K562 (cell line): ENCODE measurements at regions not wholly inside any gene's neighbourhood (a gene's known extent, or its start where the extent isn't known, plus 50 kb on each side); places are given as distances from the start of the nearest gene placed in this dataset.

Experiments used
- ARNT ChIP-seq, 2 experiments: fragments of 450-650 bp; IDR thresholded peaks; 2 replicates each; pipeline ENCODE4 v1.6.1; 2016; ENCODE audit warnings: mild to moderate bottlenecking in 1 of 2
- CXXC5 ChIP-seq: fragments of 250-450 bp; sonication (Bioruptor Pico); IDR thresholded peaks from 2 replicates; pipeline ENCODE4 v1.8.0; 2022; ENCODE audit warnings: inconsistent platforms, mild to moderate bottlenecking, moderate library complexity
- ELF4 ChIP-seq: fragments of 450-650 bp; formaldehyde crosslinking; IDR thresholded peaks from 2 replicates; pipeline ENCODE4 v1.4.0; 2022; ENCODE audit warnings: missing genetic modification characterization
- EZH2 ChIP-seq: IDR thresholded peaks from 2 replicates; pipeline ENCODE4 v1.6.1; 2012; ENCODE audit warnings: low read depth, mild to moderate bottlenecking, inconsistent platforms, low read length, borderline replicate concordance
- FOXJ3 ChIP-seq: sonication (generic); formaldehyde crosslinking; IDR thresholded peaks from 2 replicates; pipeline ENCODE4 v1.4.0; 2020; ENCODE audit warnings: mild to moderate bottlenecking, missing genetic modification reagents
- JUNB ChIP-seq: fragments of 450-650 bp; formaldehyde crosslinking; conservative IDR thresholded peaks from 2 replicates; pipeline ENCODE4 v1.4.0; 2020; ENCODE audit warnings: mild to moderate bottlenecking
- NR2C1 ChIP-seq, 2 experiments: fragments of 450-650 bp; IDR thresholded peaks; 2 replicates each; pipeline ENCODE4 v1.6.1; 2017; ENCODE audit warnings: mild to moderate bottlenecking in 2 of 2, antibody characterized with exemption in 1 of 2, inconsistent platforms in 1 of 2, missing compliant biosample characterization in 1 of 2, missing genetic modification characterization in 1 of 2
- PHB2 ChIP-seq: fragments of 450-650 bp; IDR thresholded peaks from 2 replicates; pipeline ENCODE4 v1.6.1; 2017; ENCODE audit warnings: low read depth
- PHF21A ChIP-seq: fragments of 450-650 bp; IDR thresholded peaks from 2 replicates; pipeline ENCODE4 v1.6.1; 2017; ENCODE audit warnings: low read depth, borderline replicate concordance
- POLR2A ChIP-seq: fragments of 450-650 bp; conservative IDR thresholded peaks from 2 replicates; pipeline ENCODE4 v1.6.1; 2016
- POLR2B ChIP-seq: fragments of 450-650 bp; IDR thresholded peaks from 2 replicates; pipeline ENCODE4 v1.6.1; 2018; ENCODE audit warnings: low read depth; ENCODE audit not compliant: partially characterized antibody
- RAD51 ChIP-seq: fragments of 450-650 bp; IDR thresholded peaks from 2 replicates; pipeline ENCODE4 v1.7.1; 2016; ENCODE audit warnings: low read depth, mild to moderate bottlenecking, borderline replicate concordance
- RCOR1 ChIP-seq, 2 experiments: IDR thresholded peaks; 2 replicates each; pipeline ENCODE4 v1.6.1; 2012; ENCODE audit warnings: low read depth in 2 of 2, low read length in 2 of 2, borderline replicate concordance in 1 of 2, improper control_type of control experiment in 1 of 2
- TAF7 ChIP-seq: fragments of 450-650 bp; IDR thresholded peaks from 2 replicates; pipeline ENCODE4 v1.6.1; 2016; ENCODE audit warnings: missing genetic modification characterization, missing compliant biosample characterization
- U2AF1 ChIP-seq: fragments of 200-400 bp; formaldehyde crosslinking; optimal IDR thresholded peaks from 2 replicates; pipeline ENCODE3; 2017; ENCODE audit warnings: mild to moderate bottlenecking, low read depth, low read length, moderate library complexity
- XRCC4 ChIP-seq: IDR thresholded peaks from one replicate; pipeline ENCODE4 v1.6.1; 2011; ENCODE audit not compliant: insufficient read depth, insufficient read length; ENCODE audit errors: extremely low read depth
- ZBTB17 ChIP-seq: fragments of 450-650 bp; formaldehyde crosslinking; IDR thresholded peaks from 2 replicates; pipeline ENCODE4 v1.4.0; 2020; ENCODE audit warnings: mild to moderate bottlenecking
- ZNF184 ChIP-seq: sonication (generic); formaldehyde crosslinking; IDR thresholded peaks from 2 replicates; pipeline ENCODE4 v1.5.0; 2020; ENCODE audit warnings: missing genetic modification reagents
- ZNF41 ChIP-seq: fragments of 250-450 bp; sonication (Bioruptor Pico); conservative IDR thresholded peaks from 2 replicates; pipeline ENCODE4 v1.4.0; 2020; ENCODE audit warnings: mild to moderate bottlenecking
- ZNF561 ChIP-seq: fragments of 450-650 bp; formaldehyde crosslinking; conservative IDR thresholded peaks from 2 replicates; pipeline ENCODE4 v1.4.0; 2020; ENCODE audit warnings: mild to moderate bottlenecking, moderate library complexity
- ZNF57 ChIP-seq: fragments of 450-650 bp; formaldehyde crosslinking; IDR thresholded peaks from 2 replicates; pipeline ENCODE4 v1.4.0; 2020; ENCODE audit warnings: mild to moderate bottlenecking, moderate library complexity
- ZNF668 ChIP-seq: fragments of 250-450 bp; sonication (Bioruptor Pico); IDR thresholded peaks from 2 replicates; pipeline ENCODE4 v1.8.0; 2022; ENCODE audit warnings: mild to moderate bottlenecking, inconsistent platforms
- TF ChIP-seq, protein P1 (sequence below), 2 experiments: fragments of 250-450 bp in 1 of 2; fragments of 450-650 bp in 1 of 2; sonication (Bioruptor Pico) in 1 of 2; IDR thresholded peaks; 2 replicates each; pipeline versions ENCODE4 v1.6.1 to v1.8.0; 2016 to 2021; ENCODE audit warnings: mild to moderate bottlenecking in 2 of 2, moderate library complexity in 2 of 2, missing compliant biosample characterization in 1 of 2, missing genetic modification characterization in 1 of 2
- TF ChIP-seq, protein P2 (sequence below): fragments of 250-450 bp; sonication (Bioruptor Pico); IDR thresholded peaks from 2 replicates; pipeline ENCODE4 v1.8.0; 2021; ENCODE audit warnings: moderate library complexity, mild to moderate bottlenecking, inconsistent platforms
- TF ChIP-seq, protein P3 (sequence below): fragments of 450-650 bp; IDR thresholded peaks from 2 replicates; pipeline ENCODE4 v1.6.1; 2017; ENCODE audit warnings: mild to moderate bottlenecking, moderate library complexity

DNA sequence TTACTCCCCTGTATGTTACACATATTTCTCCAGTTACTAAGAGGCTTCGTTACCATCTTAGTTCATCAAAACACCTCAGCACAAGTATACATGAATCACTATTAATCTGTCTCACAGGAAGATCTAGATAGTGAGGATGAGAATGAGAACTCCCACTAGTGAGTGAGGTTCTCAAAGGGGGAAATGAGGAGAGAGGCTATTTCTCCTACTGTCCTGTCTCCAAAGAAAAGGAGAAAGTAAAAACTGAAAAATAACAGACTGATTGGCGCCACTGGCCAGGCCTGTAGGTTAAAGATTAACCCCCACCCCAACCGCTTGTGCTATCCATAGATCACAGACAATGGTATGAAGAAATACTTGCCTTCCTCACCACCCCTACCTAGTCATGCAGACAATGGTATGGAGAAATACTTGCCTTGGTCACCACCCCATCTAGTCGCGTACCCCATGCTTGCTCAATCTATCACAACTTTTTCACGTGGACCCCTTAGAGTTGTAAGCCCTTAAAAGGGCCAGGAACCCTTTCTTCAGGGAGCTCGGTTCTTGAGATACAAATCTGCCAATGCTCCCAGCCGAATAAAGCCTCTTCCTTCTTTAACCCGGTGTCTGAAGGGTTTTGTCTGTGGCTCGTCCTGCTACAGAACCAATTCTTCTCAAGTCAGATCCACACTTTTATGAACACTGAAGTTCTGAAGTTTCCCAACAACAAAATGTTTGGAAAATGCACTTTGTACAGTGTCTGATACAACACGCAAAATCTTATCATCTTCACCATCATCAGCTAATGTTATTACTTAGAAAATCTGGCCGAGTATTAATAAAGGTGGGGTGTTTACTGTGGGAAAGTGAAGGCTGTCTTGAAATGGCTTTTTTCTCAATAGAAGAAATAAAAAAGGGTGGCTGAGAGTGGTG, 598.1 kb downstream of the UQCRFS1 start (continued):
- TF ChIP-seq ZNF668 (CRISPR knock-in tag) (no peak), CXXC5 (CRISPR knock-in tag) (peak; percentile 50), ARNT (IDR thresholded peaks at IDR 0.05) (peak; percentile 53 to 65; a peak in 1 of 4 replicates), EZH2 (no peak), ZNF57 (CRISPR knock-in tag) (no peak), PHB2 (no peak), POLR2A (peak; percentile 88), U2AF1 (no peak), RAD51 (no peak), PHF21A (no peak), POLR2B (peak; percentile 82), ZNF41 (CRISPR knock-in tag) (no peak; the same call in 1 of the 2 replicates), FOXJ3 (no peak), ZBTB17 (CRISPR knock-in tag) (peak; percentile 71), ZNF184 (CRISPR knock-in tag) (no peak), ZNF561 (CRISPR knock-in tag) (peak; percentile 56; the same call in 1 of the 2 replicates), NR2C1 (IDR thresholded peaks at IDR 0.05) (no peak), NR2C1 (tag; IDR thresholded peaks at IDR 0.05) (peak; percentile 26), XRCC4 (no peak), TAF7 (no peak), RCOR1 (IDR thresholded peaks at IDR 0.05; ENCODE audit: borderline replicate concordance in 1 of 2, low read depth in 2 of 2, low read length in 2 of 2) (no peak), ELF4 (CRISPR knock-in tag) (peak; percentile 80), JUNB (CRISPR knock-in tag) (0 out of 2 replicates have a peak, but pooled peaks have one; percentile 40)
- TF ChIP-seq, protein P1, sequence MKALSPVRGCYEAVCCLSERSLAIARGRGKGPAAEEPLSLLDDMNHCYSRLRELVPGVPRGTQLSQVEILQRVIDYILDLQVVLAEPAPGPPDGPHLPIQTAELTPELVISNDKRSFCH (CRISPR knock-in tag; IDR thresholded peaks at IDR 0.05): no peak
- TF ChIP-seq, protein P1 (tag; IDR thresholded peaks at IDR 0.05): peak; percentile 65; the same call in 1 of the 2 replicates
- TF ChIP-seq, protein P2, sequence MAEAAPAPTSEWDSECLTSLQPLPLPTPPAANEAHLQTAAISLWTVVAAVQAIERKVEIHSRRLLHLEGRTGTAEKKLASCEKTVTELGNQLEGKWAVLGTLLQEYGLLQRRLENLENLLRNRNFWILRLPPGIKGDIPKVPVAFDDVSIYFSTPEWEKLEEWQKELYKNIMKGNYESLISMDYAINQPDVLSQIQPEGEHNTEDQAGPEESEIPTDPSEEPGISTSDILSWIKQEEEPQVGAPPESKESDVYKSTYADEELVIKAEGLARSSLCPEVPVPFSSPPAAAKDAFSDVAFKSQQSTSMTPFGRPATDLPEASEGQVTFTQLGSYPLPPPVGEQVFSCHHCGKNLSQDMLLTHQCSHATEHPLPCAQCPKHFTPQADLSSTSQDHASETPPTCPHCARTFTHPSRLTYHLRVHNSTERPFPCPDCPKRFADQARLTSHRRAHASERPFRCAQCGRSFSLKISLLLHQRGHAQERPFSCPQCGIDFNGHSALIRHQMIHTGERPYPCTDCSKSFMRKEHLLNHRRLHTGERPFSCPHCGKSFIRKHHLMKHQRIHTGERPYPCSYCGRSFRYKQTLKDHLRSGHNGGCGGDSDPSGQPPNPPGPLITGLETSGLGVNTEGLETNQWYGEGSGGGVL: no peak
- TF ChIP-seq, protein P3, sequence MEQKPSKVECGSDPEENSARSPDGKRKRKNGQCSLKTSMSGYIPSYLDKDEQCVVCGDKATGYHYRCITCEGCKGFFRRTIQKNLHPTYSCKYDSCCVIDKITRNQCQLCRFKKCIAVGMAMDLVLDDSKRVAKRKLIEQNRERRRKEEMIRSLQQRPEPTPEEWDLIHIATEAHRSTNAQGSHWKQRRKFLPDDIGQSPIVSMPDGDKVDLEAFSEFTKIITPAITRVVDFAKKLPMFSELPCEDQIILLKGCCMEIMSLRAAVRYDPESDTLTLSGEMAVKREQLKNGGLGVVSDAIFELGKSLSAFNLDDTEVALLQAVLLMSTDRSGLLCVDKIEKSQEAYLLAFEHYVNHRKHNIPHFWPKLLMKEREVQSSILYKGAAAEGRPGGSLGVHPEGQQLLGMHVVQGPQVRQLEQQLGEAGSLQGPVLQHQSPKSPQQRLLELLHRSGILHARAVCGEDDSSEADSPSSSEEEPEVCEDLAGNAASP: no peak
